Lower lobe of right lung (tissue), 2 donors: ENCODE measurements at regions not wholly inside any gene's neighbourhood (a gene's known extent, or its start where the extent isn't known, plus 50 kb on each side); places are given as distances from the start of the nearest gene placed in this dataset.

ENCODE experiments used
- ATAC-seq, 2 donors: fragments of 200-7000 bp; cut with Tn5 transposase; one replicate each; pipeline ENCODE4 v1.9.1; 2020 to 2022; ENCODE audit warnings: mild to moderate bottlenecking in 2 of 2, moderate library complexity in 2 of 2
- DNase-seq: peaks from one replicate; pipeline ENCODE4 v3.0.0-alpha.2; 2020
- H3K27ac ChIP-seq: fragments of 200-600 bp; one replicate; pipeline ENCODE4 v1.8.0; 2022
- H3K27me3 ChIP-seq: fragments of 200-600 bp; one replicate; pipeline ENCODE4 v1.8.0; 2022; ENCODE audit warnings: low read depth
- H3K36me3 ChIP-seq: fragments of 200-600 bp; one replicate; pipeline ENCODE4 v1.8.0; 2022; ENCODE audit warnings: mild to moderate bottlenecking
- H3K4me1 ChIP-seq: fragments of 200-600 bp; one replicate; pipeline ENCODE4 v1.8.0; 2022
- H3K4me3 ChIP-seq: fragments of 200-600 bp; one replicate; pipeline ENCODE4 v1.8.0; 2022; ENCODE audit warnings: mild to moderate bottlenecking
- H3K9me3 ChIP-seq: fragments of 200-600 bp; one replicate; pipeline ENCODE4 v1.8.0; 2022
- CTCF ChIP-seq: fragments of 200-600 bp; IDR thresholded peaks from one replicate; pipeline ENCODE4 v1.8.0; 2022; ENCODE audit warnings: antibody characterized with exemption, mild to moderate bottlenecking
- intact Hi-C: fragments of 100-400 bp; cut with DNase I; formaldehyde crosslinking; loops from one replicate; pipeline ENCODE4 v1.11.0; 2022
- donor health status: DM: no; HTN: yes; CAD: no; lungs with severe emphysema.

- intact Hi-C loops = no loop called here
- no peak for ATAC-seq
Observed at GRCh38 chr6:150549674-150550101, 50.0 kb upstream of the PLEKHG1 start.

More at GRCh38 chr6:150549674-150550101, 50.0 kb upstream of the PLEKHG1 start:
- Histone ChIP-seq H3K4me1 (no peaks in the 10 kb centered on the region), H3K9me3 (no peaks in the 10 kb centered on the region), H3K27ac (no peak overlapping the region), H3K27me3 (no peaks in the 10 kb centered on the region), H3K4me3 (no peak overlapping the region), H3K36me3 (no peaks in the 10 kb centered on the region)
- no peak for TF ChIP-seq CTCF
- no peak for DNase-seq
